K562 (cell line): ENCODE measurements at regions not wholly inside any gene's neighbourhood (a gene's known extent, or its start where the extent isn't known, plus 50 kb on each side); places are given as distances from the start of the nearest gene placed in this dataset.

ENCODE experiments used
- ATAC-seq: fragments of 200-7000 bp; cut with Tn5 transposase; 3 replicates; pipeline ENCODE4 v1.9.1; 2020; ENCODE audit warnings: moderate library complexity
- BruUV-seq: library from RNA; stranded (reverse); fragments of 400-500 nt; replicated peaks from 2 replicates; lab custom pipeline; 2021; lab: Mats Ljungman, UMichigan
- CTCF ChIA-PET: fragments of 300-600 bp; formaldehyde crosslinking; extraction: SDS; loops from one replicate; lab custom pipeline; 2021; ENCODE audit warnings: low intra/inter-chr PET ratio; lab: Yijun Ruan, JAX
- POLR2A ChIA-PET: fragments of 300-600, 350-650 bp; sonication (Branson Sonifier 250); formaldehyde crosslinking; extraction: SDS; loops from one replicate; lab custom pipeline; 2021; ENCODE audit warnings: antibody characterized with exemption, inconsistent platforms; lab: Yijun Ruan, JAX
- DNase-seq, 4 experiments: peaks; one replicate each; pipeline versions ENCODE4 v3.0.0 to v3.0.0-alpha.2; 2011 to 2018; ENCODE audit warnings: low spot score in 3 of 4, mixed read lengths in 3 of 4; ENCODE audit errors: extremely low read depth in 1 of 4
- FAIRE-seq: peaks from 2 replicates; lab custom pipeline; 2011; peaks lifted over from hg19 to GRCh38; lab: Jason Lieb, UNC
- H2AFZ ChIP-seq: 2 replicates; pipeline ENCODE4 v1.6.0; 2011; ENCODE audit warnings: low read depth, low read length, control low read depth, inconsistent platforms
- H3K27ac ChIP-seq: fragments of 200-600 bp; 3 replicates; pipeline ENCODE4 v1.8.0; 2011; ENCODE audit warnings: low read depth, mild to moderate bottlenecking, control low read depth, inconsistent platforms, low read length, moderate library complexity, mixed read lengths; ENCODE audit errors: extremely low read depth
- H3K27me3 ChIP-seq, 2 experiments: fragments of 300-600 bp in 1 of 2; 2 replicates in 1 of 2; 3 replicates in 1 of 2; pipeline versions ENCODE4 v1.6.0 to v1.8.0; 2011; ENCODE audit warnings: inconsistent platforms in 2 of 2, low read length in 2 of 2, mild to moderate bottlenecking in 1 of 2, mixed read lengths in 1 of 2, moderate library complexity in 1 of 2; ENCODE audit not compliant: control insufficient read depth in 2 of 2, insufficient read depth in 2 of 2
- H3K36me3 ChIP-seq: fragments of 300-600 bp; 3 replicates; pipeline ENCODE4 v1.8.0; 2011; ENCODE audit warnings: mild to moderate bottlenecking, low read length, inconsistent platforms; ENCODE audit not compliant: control insufficient read depth, insufficient read depth
- H3K4me1 ChIP-seq, 2 experiments: fragments of 200-600 bp in 1 of 2; replicated peaks in 1 of 2; 2 replicates in 1 of 2; 3 replicates in 1 of 2; pipeline versions ENCODE4 v1.5.1 to v1.8.0; 2011; ENCODE audit warnings: inconsistent platforms in 2 of 2, low read length in 2 of 2, mild to moderate bottlenecking in 1 of 2, mixed read lengths in 1 of 2, moderate library complexity in 1 of 2; ENCODE audit not compliant: control insufficient read depth in 2 of 2, insufficient read depth in 2 of 2
- H3K4me2 ChIP-seq: 2 replicates; pipeline ENCODE4 v1.6.1; 2011; ENCODE audit warnings: low read length, control low read depth, inconsistent platforms, mixed read lengths; ENCODE audit not compliant: insufficient read depth
- H3K4me3 ChIP-seq: fragments of 200-600 bp; sonication (generic), shearing (Covaris generic); 2 replicates; pipeline ENCODE4 v1.5.1; 2016; ENCODE audit warnings: control low read depth, inconsistent platforms
- H3K79me2 ChIP-seq: fragments of 200-600 bp; 3 replicates; pipeline ENCODE4 v1.8.0; 2011; ENCODE audit warnings: low read length, inconsistent platforms; ENCODE audit not compliant: control insufficient read depth, insufficient read depth
- H3K9ac ChIP-seq, 2 experiments: 2 replicates each; pipeline versions ENCODE4 v1.6.0 to v1.6.1; 2011; ENCODE audit warnings: low read depth in 2 of 2, low read length in 2 of 2, control low read depth in 1 of 2, inconsistent platforms in 1 of 2, mild to moderate bottlenecking in 1 of 2, mixed read lengths in 1 of 2; ENCODE audit not compliant: insufficient read depth in 1 of 2
- H3K9me1 ChIP-seq: one replicate; pipeline ENCODE4 v1.6.0; 2011; ENCODE audit warnings: inconsistent platforms, mild to moderate bottlenecking, low read length, moderate library complexity; ENCODE audit not compliant: control insufficient read depth, insufficient read depth
- H3K9me3 ChIP-seq: replicated peaks from 2 replicates; pipeline ENCODE4 v1.5.1; 2011; ENCODE audit warnings: low read depth, low read length, inconsistent platforms; ENCODE audit not compliant: control insufficient read depth, insufficient read depth
- H4K20me1 ChIP-seq: replicated peaks from 2 replicates; pipeline ENCODE4 v1.6.1; 2011; ENCODE audit warnings: low read length, inconsistent platforms, mixed read lengths; ENCODE audit not compliant: control insufficient read depth, insufficient read depth
- BCOR ChIP-seq: fragments of 450-650 bp; IDR thresholded peaks from 2 replicates; pipeline ENCODE4 v1.6.1; 2016
- C11orf30 ChIP-seq: fragments of 450-650 bp; IDR thresholded peaks from 2 replicates; pipeline ENCODE4 v1.6.1; 2016; ENCODE audit warnings: low read depth, mild to moderate bottlenecking
- COPS2 ChIP-seq: fragments of 450-650 bp; conservative IDR thresholded peaks from 2 replicates; pipeline ENCODE4 v1.6.1; 2016; ENCODE audit warnings: mild to moderate bottlenecking, moderate library complexity
- DIDO1 ChIP-seq: fragments of 450-650 bp; IDR thresholded peaks from 2 replicates; pipeline ENCODE4 v1.6.1; 2016; ENCODE audit warnings: low read depth, missing biosample characterization, missing genetic modification characterization
- E2F6 ChIP-seq, 2 experiments: IDR thresholded peaks; 2 replicates each; pipeline ENCODE4 v1.6.1; 2011; ENCODE audit warnings: borderline replicate concordance in 1 of 2, control low read depth in 1 of 2, low read depth in 1 of 2, low read length in 1 of 2, mild to moderate bottlenecking in 1 of 2, mixed read lengths in 1 of 2, moderate library complexity in 1 of 2; ENCODE audit not compliant: insufficient read depth in 1 of 2, insufficient read length in 1 of 2, poor library complexity in 1 of 2, severe bottlenecking in 1 of 2; ENCODE audit errors: extremely low read depth in 1 of 2
- FOXM1 ChIP-seq, 2 experiments: fragments of 450-650 bp in 1 of 2; sonication (generic) in 1 of 2; formaldehyde crosslinking in 1 of 2; IDR thresholded peaks; 2 replicates each; pipeline versions ENCODE4 v1.6.1 to v1.9.0; 2017 to 2022; ENCODE audit warnings: low read depth in 2 of 2, mild to moderate bottlenecking in 2 of 2, missing genetic modification reagents in 1 of 2, moderate library complexity in 1 of 2
- GATA2 ChIP-seq: sonication (generic); formaldehyde crosslinking; IDR thresholded peaks from 2 replicates; pipeline ENCODE4 v1.4.0; 2020; ENCODE audit warnings: mild to moderate bottlenecking, missing genetic modification reagents
- HDAC1 ChIP-seq, 2 experiments: fragments of 450-650 bp; IDR thresholded peaks; 2 replicates each; pipeline ENCODE4 v1.6.1; 2016 to 2017; ENCODE audit warnings: inconsistent platforms in 1 of 2, mild to moderate bottlenecking in 1 of 2, moderate library complexity in 1 of 2
- HDAC2 ChIP-seq: fragments of 450-650 bp; IDR thresholded peaks from 2 replicates; pipeline ENCODE4 v1.6.1; 2016; ENCODE audit warnings: mild to moderate bottlenecking
- MECOM ChIP-seq: fragments of 250-450 bp; sonication (Bioruptor Pico); IDR thresholded peaks from 2 replicates; pipeline ENCODE4 v1.8.0; 2022; ENCODE audit warnings: inconsistent platforms
- NFRKB ChIP-seq: fragments of 450-650 bp; IDR thresholded peaks from 2 replicates; pipeline ENCODE4 v1.6.1; 2016; ENCODE audit warnings: low read depth
- PRMT5 ChIP-seq: sonication (generic); formaldehyde crosslinking; IDR thresholded peaks from 2 replicates; pipeline ENCODE4 v1.5.0; 2020; ENCODE audit warnings: missing genetic modification reagents
- RBBP5 ChIP-seq: fragments of 200-600 bp; sonication (generic); IDR thresholded peaks from 2 replicates; pipeline ENCODE4 v1.6.1; 2012; ENCODE audit warnings: borderline replicate concordance, mild to moderate bottlenecking, low read length, control low read depth, inconsistent platforms; ENCODE audit not compliant: insufficient read depth, poor library complexity, severe bottlenecking
- RBM15 ChIP-seq: fragments of 200-400 bp; formaldehyde crosslinking; IDR thresholded peaks from 2 replicates; pipeline ENCODE4 v1.6.1; 2018; ENCODE audit warnings: mild to moderate bottlenecking, low read length, moderate library complexity; ENCODE audit not compliant: insufficient read depth
- RCOR1 ChIP-seq, 2 experiments: IDR thresholded peaks; 2 replicates each; pipeline ENCODE4 v1.6.1; 2012; ENCODE audit warnings: low read depth in 2 of 2, low read length in 2 of 2, borderline replicate concordance in 1 of 2, improper control_type of control experiment in 1 of 2
- SAFB ChIP-seq: fragments of 200-400 bp; formaldehyde crosslinking; IDR thresholded peaks from 2 replicates; pipeline ENCODE4 v1.6.1; 2017; ENCODE audit warnings: low read depth, low read length, borderline replicate concordance
- SP1 ChIP-seq: sonication (generic); formaldehyde crosslinking; IDR thresholded peaks from 2 replicates; pipeline ENCODE4 v1.8.1; 2022; ENCODE audit warnings: mild to moderate bottlenecking, missing genetic modification reagents
- ZNF518B ChIP-seq: fragments of 250-450 bp; sonication (Bioruptor Pico); IDR thresholded peaks from 2 replicates; pipeline ENCODE4 v1.5.0; 2021; ENCODE audit warnings: mild to moderate bottlenecking, moderate library complexity
- ZNF57 ChIP-seq: fragments of 450-650 bp; formaldehyde crosslinking; IDR thresholded peaks from 2 replicates; pipeline ENCODE4 v1.4.0; 2020; ENCODE audit warnings: mild to moderate bottlenecking, moderate library complexity
- WGBS: fragments of 100-300 bp; shearing (Covaris generic); methylation state at CpG from one replicate; pipeline ENCODE4 v1.1.6; 2016; ENCODE audit warnings: low coverage, mixed read lengths; ENCODE audit not compliant: insufficient coverage; ENCODE audit errors: missing lambda C conversion rate; 5-methylcytosine and 5-hydroxymethylcytosine counted together
- in situ Hi-C: fragments of 300-500 bp; cut with MboI; formaldehyde crosslinking; loops from 4 replicates; pipeline ENCODE4 v1.15.0; 2018; ENCODE audit warnings: inconsistent platforms, mixed read lengths
- intact Hi-C: fragments of 100-400 bp; cut with micrococcal nuclease; formaldehyde crosslinking; loops from 2 replicates; pipeline ENCODE4 v1.14.2; 2022

DNA sequence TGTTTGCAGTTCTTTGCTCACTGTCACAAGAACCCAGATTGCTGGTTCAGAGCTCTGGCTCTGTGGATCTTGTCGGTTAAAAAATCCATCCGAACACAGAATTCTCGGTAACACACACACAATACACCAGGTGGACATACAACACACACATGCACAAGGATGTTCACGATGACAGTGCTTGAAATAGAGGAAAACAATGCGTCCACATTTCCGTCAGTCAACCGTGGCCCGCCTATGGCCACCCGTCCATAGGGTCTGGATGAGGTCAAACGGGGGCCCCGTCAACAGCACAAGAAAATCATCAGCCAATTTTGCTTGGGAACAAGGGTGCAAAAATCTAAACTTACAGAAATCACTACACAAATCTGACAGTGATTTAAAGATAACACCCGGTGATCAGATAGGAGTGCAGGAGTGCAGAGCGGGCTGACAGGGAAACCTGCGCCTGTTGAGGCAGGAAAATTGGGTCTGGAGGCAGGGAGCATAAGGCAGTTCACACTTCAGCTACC lies 50.4 kb upstream of the SLC19A1 start:
- Histone ChIP-seq H2AFZ (no peak overlapping the region), H3K27me3 (peaks cover 0 to 4% of the 10 kb centered on the region in 2 experiments; a peak in 2 of 5 replicates), H3K9ac (no peak overlapping the region), H4K20me1 (peaks cover 10% of the 10 kb centered on the region; the same call in 1 of the 2 replicates), H3K9me1 (peaks cover 12% of the 10 kb centered on the region), H3K4me3 (no peak overlapping the region), H3K36me3 (peaks cover 26% of the 10 kb centered on the region), H3K27ac (peak overlapping the region; percentile 61; the same call in 2 of the 3 replicates), H3K79me2 (peaks cover 37% of the 10 kb centered on the region), H3K4me1 (peaks cover 23 to 51% of the 10 kb centered on the region in 2 experiments), H3K4me2 (no peak overlapping the region), H3K9me3 (no peaks in the 10 kb centered on the region)
- FAIRE-seq: no peak
- DNase-seq: no peak
- BruUV-seq: no TSS peak
- in situ Hi-C loops (no loop called here), intact Hi-C loops (loop anchor here (1.0 to 5.0 kb wide), 3 partner anchors 51 to 300 kb away; partner anchors contain the start of gene PCBP3)
- no peak for ATAC-seq
- ChIA-PET CTCF (no interaction called here), POLR2A (interaction anchor here (0.7 to 1.1 kb wide), 4 partner anchors 8 to 52 kb away, joined by 3 to 6 read pairs (median 4); no protein-coding TSS in a partner anchor)
- WGBS: 51% methylated on average over 14 of the region's 14 CpGs
- TF ChIP-seq RBBP5 (peak; percentile 35), HDAC1 (IDR thresholded peaks at IDR 0.05) (peak; percentile 69 to 90; a peak in 3 of 4 replicates), COPS2 (no peak), ZNF518B (CRISPR knock-in tag) (no peak), SP1 (CRISPR knock-in tag) (0 out of 2 replicates have a peak, but pooled peaks have one; percentile 19), E2F6 (IDR thresholded peaks at IDR 0.05; ENCODE audit: borderline replicate concordance in 1 of 2, extremely low read depth in 1 of 2, insufficient read depth in 1 of 2, insufficient read length in 1 of 2, low read depth in 1 of 2, low read length in 1 of 2, poor library complexity in 1 of 2, severe bottlenecking in 1 of 2) (peak in 1 of 2 experiments; percentile 5), GATA2 (peak; percentile 57), RCOR1 (IDR thresholded peaks at IDR 0.05; ENCODE audit: borderline replicate concordance in 1 of 2, low read depth in 2 of 2, low read length in 2 of 2) (peak; percentile 76 to 96), C11orf30 (peak; percentile 2; the same call in 1 of the 2 replicates), NFRKB (no peak), HDAC2 (peak; percentile 87), DIDO1 (tag) (no peak), ZNF57 (no peak), RBM15 (no peak), FOXM1 (IDR thresholded peaks at IDR 0.05; ENCODE audit: low read depth) (no peak), FOXM1 (CRISPR knock-in tag; IDR thresholded peaks at IDR 0.05; ENCODE audit: low read depth) (no peak), BCOR (no peak), PRMT5 (no peak), MECOM (CRISPR knock-in tag) (no peak), SAFB (no peak)
